ENCODE measurements at regions not wholly inside any gene's neighbourhood (a gene's known extent, or its start where the extent isn't known, plus 50 kb on each side); places are given as distances from the start of the nearest gene placed in this dataset.
A peak's percentile ranks its signal among the peaks of the same experiment; 100 is the strongest.

- no peak for DNase-seq
- Mint-ChIP-seq H3K4me1 (peaks cover 17% of the 10 kb centered on the region), H3K9me3 (ENCODE audit: insufficient read depth) (no peaks in the 10 kb centered on the region), H3K27ac (no peak overlapping the region), H3K27me3 (peaks cover 60% of the 10 kb centered on the region), H3K4me3 (no peak overlapping the region)
- no peaks in the 10 kb centered on the region for H4K20me1 ChIP-seq (ENCODE audit: control insufficient read depth, insufficient read depth, low read length, poor library complexity, severe bottlenecking)
- ChIA-PET POLR2A (interaction anchor here (0.5 kb wide), 1 partner anchor 55 kb away, joined by 3 read pairs; no protein-coding TSS in a partner anchor), CTCF (no interaction called here)
- peaks cover 0 to 24% (median 15%) of the 10 kb centered on the region in 4 experiments for H3K27me3 ChIP-seq (replicated peaks in 1 of 4; ENCODE audit: control extremely low read depth in 1 of 4, control insufficient read depth in 3 of 4, insufficient read depth in 4 of 4, low read length in 3 of 4)
- no peaks in the 10 kb centered on the region for H3K9me3 ChIP-seq (ENCODE audit: control extremely low read depth in 1 of 3, control insufficient read depth in 2 of 3, insufficient read depth in 1 of 3, low read length in 2 of 3)
- no peak for ATAC-seq (ENCODE audit: low read depth)
- no peak overlapping the region for H3K4me2 ChIP-seq (replicated peaks; ENCODE audit: low read depth, low read length, poor library complexity, severe bottlenecking)
- H3K4me1 ChIP-seq (ENCODE audit: control insufficient read depth in 2 of 2, insufficient read depth in 2 of 2, low read length in 2 of 2): peaks cover 16% of the 10 kb centered on the region in 2 donors
- intact Hi-C loops (cut with micrococcal nuclease): no loop called here
- H3K27ac ChIP-seq (ENCODE audit: low read length in 2 of 2): no peak overlapping the region
- H3K36me3 ChIP-seq (replicated peaks in 1 of 2; ENCODE audit: control extremely low read depth in 1 of 2, control insufficient read depth in 1 of 2, extremely low read depth in 1 of 2, insufficient read depth in 2 of 2, low read length in 1 of 2): no peaks in the 10 kb centered on the region
- no peak overlapping the region for H3K9ac ChIP-seq (ENCODE audit: low read length)
- WGBS (ENCODE audit: insufficient coverage): no CpG with 5 or more reads among the region's 2 CpGs
- TF ChIP-seq CTCF (IDR thresholded peaks at IDR 0.05): no peak
- no peak for TF ChIP-seq EZH2 (IDR thresholded peaks at IDR 0.05; ENCODE audit: borderline replicate concordance, insufficient read depth, low read depth, low read length, poor library complexity, severe bottlenecking)
- H3K79me2 ChIP-seq (ENCODE audit: control insufficient read depth, insufficient read depth, low read length): no peaks in the 10 kb centered on the region
- no peak overlapping the region for H2AFZ ChIP-seq (ENCODE audit: insufficient read depth, low read depth, low read length, poor library complexity, severe bottlenecking)
- H3K4me3 ChIP-seq (ENCODE audit: control extremely low read depth in 1 of 5, extremely low read depth in 1 of 5, insufficient read depth in 1 of 5, low read depth in 2 of 5, low read length in 4 of 5): no peak overlapping the region
Observed at GRCh38 chr4:159049780-159050375, 53.0 kb upstream of the RAPGEF2 start.

- WGBS (ENCODE audit: insufficient coverage): 13% methylated on average over 1 of the region's 7 CpGs
- Mint-ChIP-seq H3K4me3 (peak overlapping the region; percentile 74), H3K4me1 (peaks cover 17% of the 10 kb centered on the region), H3K9me3 (ENCODE audit: insufficient read depth) (no peaks in the 10 kb centered on the region), H3K27ac (peak overlapping the region; percentile 10), H3K27me3 (peaks cover 57% of the 10 kb centered on the region)
- no peaks in the 10 kb centered on the region for H4K20me1 ChIP-seq (ENCODE audit: control insufficient read depth, insufficient read depth, low read length, poor library complexity, severe bottlenecking)
- no peaks in the 10 kb centered on the region for H3K79me2 ChIP-seq (ENCODE audit: control insufficient read depth, insufficient read depth, low read length)
- DNase-seq (peak; percentile 32), ATAC-seq (ENCODE audit: low read depth) (peak; percentile 35)
- no peak overlapping the region for H3K27ac ChIP-seq (ENCODE audit: low read length in 2 of 2)
- H3K9ac ChIP-seq (ENCODE audit: low read length): peak overlapping the region; percentile 34
- H3K27me3 ChIP-seq (replicated peaks in 1 of 4; ENCODE audit: control extremely low read depth in 1 of 4, control insufficient read depth in 3 of 4, insufficient read depth in 4 of 4, low read length in 3 of 4): peaks cover 0 to 24% (median 16%) of the 10 kb centered on the region in 4 experiments
- no peaks in the 10 kb centered on the region for H3K36me3 ChIP-seq (replicated peaks in 1 of 2; ENCODE audit: control extremely low read depth in 1 of 2, control insufficient read depth in 1 of 2, extremely low read depth in 1 of 2, insufficient read depth in 2 of 2, low read length in 1 of 2)
- H3K4me1 ChIP-seq (ENCODE audit: control insufficient read depth in 2 of 2, insufficient read depth in 2 of 2, low read length in 2 of 2): peaks cover 16% of the 10 kb centered on the region in 2 donors
- no peak overlapping the region for H2AFZ ChIP-seq (ENCODE audit: insufficient read depth, low read depth, low read length, poor library complexity, severe bottlenecking)
- intact Hi-C loops (cut with micrococcal nuclease): loop anchor here (1.0 to 2.0 kb wide), 2 partner anchors 26 to 53 kb away; no protein-coding TSS in a partner anchor
- POLR2A ChIA-PET: no interaction called here
- H3K9me3 ChIP-seq (ENCODE audit: control extremely low read depth in 1 of 3, control insufficient read depth in 2 of 3, insufficient read depth in 1 of 3, low read length in 2 of 3): no peaks in the 10 kb centered on the region
- CTCF ChIA-PET: interaction anchor here (0.7 to 1.1 kb wide), 3 partner anchors 31 to 120 kb away, joined by 4 to 5 read pairs (median 5); no protein-coding TSS in a partner anchor
- H3K4me2 ChIP-seq (replicated peaks; ENCODE audit: low read depth, low read length, poor library complexity, severe bottlenecking): peak overlapping the region; percentile 59
- TF ChIP-seq EZH2 (IDR thresholded peaks at IDR 0.05; ENCODE audit: borderline replicate concordance, insufficient read depth, low read depth, low read length, poor library complexity, severe bottlenecking): no peak
- no peak for TF ChIP-seq CTCF (IDR thresholded peaks at IDR 0.05)
- H3K4me3 ChIP-seq (ENCODE audit: control extremely low read depth in 1 of 5, extremely low read depth in 1 of 5, insufficient read depth in 1 of 5, low read depth in 2 of 5, low read length in 4 of 5): peak overlapping the region in 2 of 5 experiments; percentile 1 to 40
Observed at GRCh38 chr4:159051245-159052071, 51.4 kb upstream of the RAPGEF2 start.

Measured in B cell (primary cell).